Esophagus squamous epithelium (tissue), 4 donors: ENCODE measurements at regions not wholly inside any gene's neighbourhood (a gene's known extent, or its start where the extent isn't known, plus 50 kb on each side); places are given as distances from the start of the nearest gene placed in this dataset.

Source experiments
- CTCF ChIP-seq, 6 experiments: fragments of 450-650 bp in 4 of 6; fragments of 200-600 bp in 2 of 6; sonication (generic) in 2 of 6; IDR thresholded peaks; one replicate each; pipeline ENCODE4 v1.5.1; 2016 to 2019; ENCODE audit warnings: antibody characterized with exemption in 6 of 6, mild to moderate bottlenecking in 4 of 6, moderate library complexity in 4 of 6
- POLR2A ChIP-seq, 4 donors: fragments of 450-650 bp; IDR thresholded peaks; one replicate each; pipeline ENCODE4 v1.6.1; 2017; ENCODE audit warnings: antibody characterized with exemption in 4 of 4, mild to moderate bottlenecking in 4 of 4, moderate library complexity in 3 of 4

- no peak for TF ChIP-seq CTCF (IDR thresholded peaks at IDR 0.05)
- no peak for TF ChIP-seq POLR2A (IDR thresholded peaks at IDR 0.05)
Measured at GRCh38 chr10:118462401-118462800, 120.3 kb upstream of the FAM204A start.
